Psoas muscle (tissue), 7 donors: ENCODE measurements at regions not wholly inside any gene's neighbourhood (a gene's known extent, or its start where the extent isn't known, plus 50 kb on each side); places are given as distances from the start of the nearest gene placed in this dataset.

ENCODE experiments used
- ATAC-seq, 4 donors: fragments of 200-7000 bp; cut with Tn5 transposase; one replicate each; pipeline ENCODE4 v1.9.1; 2020; ENCODE audit warnings: moderate library complexity in 3 of 4, mild to moderate bottlenecking in 2 of 4
- DNase-seq, 2 donors: peaks; one replicate each; pipeline ENCODE4 v3.0.0-alpha.2; 2020
- H3K27ac ChIP-seq: fragments of 200-600 bp; one replicate; pipeline ENCODE4 v1.8.0; 2022
- H3K27me3 ChIP-seq, 3 donors: fragments of 200-600 bp in 1 of 3; one replicate each; pipeline versions ENCODE4 v1.6.1 to v1.8.0; 2013 to 2022; ENCODE audit warnings: low read length in 2 of 3, mild to moderate bottlenecking in 2 of 3, moderate library complexity in 1 of 3; ENCODE audit not compliant: insufficient read depth in 3 of 3
- H3K36me3 ChIP-seq, 2 donors: fragments of 200-600 bp in 1 of 2; one replicate each; pipeline versions ENCODE4 v1.6.1 to v1.8.0; 2013 to 2022; ENCODE audit warnings: low read depth in 1 of 2, mild to moderate bottlenecking in 1 of 2, moderate library complexity in 1 of 2; ENCODE audit not compliant: insufficient read depth in 1 of 2
- H3K4me1 ChIP-seq: fragments of 200-600 bp; one replicate; pipeline ENCODE4 v1.8.0; 2022
- H3K4me3 ChIP-seq: fragments of 200-600 bp; one replicate; pipeline ENCODE4 v1.8.0; 2022; ENCODE audit warnings: mild to moderate bottlenecking
- H3K9me3 ChIP-seq: fragments of 200-600 bp; one replicate; pipeline ENCODE4 v1.8.0; 2022
- CTCF ChIP-seq: fragments of 200-600 bp; IDR thresholded peaks from one replicate; pipeline ENCODE4 v1.8.0; 2022; ENCODE audit warnings: antibody characterized with exemption
- WGBS, 3 donors: extraction: QIAGEN DNeasy Blood & Tissue Kit; methylation state at CpG; one replicate each; pipeline versions ENCODE4 v1.1.6 to v1.1.7; 2013; 5-methylcytosine and 5-hydroxymethylcytosine counted together
- intact Hi-C, 2 donors: fragments of 100-400 bp; cut with DNase I; formaldehyde crosslinking; loops; one replicate each; pipeline versions ENCODE4 v1.11.0 to v1.14.2; 2022
- donor health status: healthy with polysubstance abuse.
- donor health status: DM: no; HTN: no; CAD: no; lungs with moderate emphysema.
- donor health status: Bipolar disorder and iron deficiency.
- donor health status: healthy.
- donor health status: DM: yes; HTN: yes; CAD: no.
- donor health status: DM: no; HTN: no; CAD: no.
- donor health status: DM: yes; HTN: yes; CAD: no.

GRCh38 chr2:7812231-7812995, 869.4 kb upstream of the ID2 start:
- Histone ChIP-seq H3K36me3 (no peaks in the 10 kb centered on the region), H3K27me3 (peaks cover 0 to 7% (median 4%) of the 10 kb centered on the region in 3 donors), H3K4me1 (no peaks in the 10 kb centered on the region), H3K27ac (no peak overlapping the region), H3K4me3 (no peak overlapping the region), H3K9me3 (no peaks in the 10 kb centered on the region)
- ATAC-seq: no peak
- no peak for TF ChIP-seq CTCF
- intact Hi-C loops: no loop called here
- 79 to 94% (median 87%) methylated on average over 2 of the region's 2 CpGs for WGBS, 3 donors
- DNase-seq: no peak

GRCh38 chr2:7813541-7814292, 868.1 kb upstream of the ID2 start:
- no peak for TF ChIP-seq CTCF
- Histone ChIP-seq H3K4me3 (no peak overlapping the region), H3K4me1 (no peaks in the 10 kb centered on the region), H3K9me3 (no peaks in the 10 kb centered on the region), H3K27ac (no peak overlapping the region), H3K27me3 (peaks cover 0 to 7% (median 6%) of the 10 kb centered on the region in 3 donors), H3K36me3 (no peaks in the 10 kb centered on the region)
- 28 to 39% (median 37%) methylated on average over 9 of the region's 9 CpGs for WGBS, 3 donors
- intact Hi-C loops: no loop called here
- ATAC-seq (no peak), DNase-seq (no peak)

GRCh38 chr2:7815726-7816125, 866.1 kb upstream of the ID2 start:
- no peaks in the 10 kb centered on the region for H3K9me3 ChIP-seq
- no peak overlapping the region for H3K4me3 ChIP-seq
- TF ChIP-seq CTCF: no peak
- H3K27ac ChIP-seq: no peak overlapping the region
- H3K27me3 ChIP-seq: peaks cover 0 to 7% (median 6%) of the 10 kb centered on the region in 3 donors
- ATAC-seq (no peak), DNase-seq (no peak)
- no peaks in the 10 kb centered on the region for H3K36me3 ChIP-seq
- no peaks in the 10 kb centered on the region for H3K4me1 ChIP-seq
- WGBS, 3 donors: 69 to 71% (median 71%) methylated on average over 3 of the region's 3 CpGs
- intact Hi-C loops: no loop called here

GRCh38 chr2:7816233-7816632, 865.6 kb upstream of the ID2 start:
- WGBS, 3 donors: 66 to 67% (median 66%) methylated on average over 7 of the region's 7 CpGs
- Histone ChIP-seq H3K27ac (no peak overlapping the region), H3K27me3 (peaks cover 0 to 7% (median 4%) of the 10 kb centered on the region in 3 donors), H3K36me3 (no peaks in the 10 kb centered on the region), H3K4me1 (no peaks in the 10 kb centered on the region), H3K4me3 (no peak overlapping the region), H3K9me3 (no peaks in the 10 kb centered on the region)
- DNase-seq (no peak), ATAC-seq (no peak)
- TF ChIP-seq CTCF: no peak
- intact Hi-C loops: no loop called here
